Type B pancreatic cell (in vitro differentiated cells): ENCODE measurements at regions not wholly inside any gene's neighbourhood (a gene's known extent, or its start where the extent isn't known, plus 50 kb on each side); places are given as distances from the start of the nearest gene placed in this dataset.

Experiments
- DNase-seq: peaks from one replicate; pipeline ENCODE4 v3.0.0; 2021; ENCODE audit warnings: mixed read lengths; ENCODE audit not compliant: unreplicated experiment; ENCODE audit errors: extremely low spot score
- H3K27ac Mint-ChIP-seq: 2 replicates; pipeline ENCODE4 v1.8.0; 2021; ENCODE audit warnings: mild to moderate bottlenecking, mixed read lengths
- H3K27me3 Mint-ChIP-seq: 2 replicates; pipeline ENCODE4 v1.8.0; 2021; ENCODE audit warnings: mixed read lengths
- H3K36me3 Mint-ChIP-seq: 2 replicates; pipeline ENCODE4 v1.8.0; 2021; ENCODE audit warnings: mixed read lengths
- H3K4me1 Mint-ChIP-seq: one replicate; pipeline ENCODE4 v1.8.0; 2021; ENCODE audit warnings: mixed read lengths; ENCODE audit not compliant: unreplicated experiment
- H3K4me3 Mint-ChIP-seq: 2 replicates; pipeline ENCODE4 v1.8.0; 2021; ENCODE audit warnings: mild to moderate bottlenecking, mixed read lengths
- H3K9me3 Mint-ChIP-seq: 2 replicates; pipeline ENCODE4 v1.8.0; 2021; ENCODE audit warnings: mixed read lengths
- CTCF ChIP-seq: fragments of 200-600 bp; sonication (generic); conservative IDR thresholded peaks from 2 replicates; pipeline ENCODE4 v1.5.0; 2021; ENCODE audit warnings: antibody characterized with exemption, mild to moderate bottlenecking

DNA sequence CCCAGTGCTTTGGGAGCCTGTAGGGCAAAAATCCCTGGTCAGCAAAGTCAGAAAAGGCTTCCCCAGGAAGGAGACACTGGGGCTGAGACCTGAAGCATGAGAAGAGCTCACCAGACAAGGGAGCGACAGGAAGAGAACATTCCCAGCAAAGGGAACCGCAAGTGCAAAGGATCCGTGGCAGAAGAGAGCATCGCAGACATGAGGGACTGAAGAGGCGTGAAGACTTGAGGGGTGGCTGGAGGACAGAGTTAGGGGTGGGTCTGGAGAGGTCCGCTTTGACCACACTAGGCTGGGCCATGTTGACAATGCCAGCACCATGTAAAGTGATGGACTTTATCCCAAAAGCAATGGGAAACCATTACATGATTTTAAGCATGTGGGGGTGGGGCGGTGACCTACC lies 128.1 kb upstream of the IRX3 start:
- Mint-ChIP-seq H3K36me3 (no peaks in the 10 kb centered on the region), H3K4me1 (peaks cover 35% of the 10 kb centered on the region), H3K9me3 (no peaks in the 10 kb centered on the region), H3K27me3 (peaks cover 44% of the 10 kb centered on the region), H3K4me3 (no peak overlapping the region), H3K27ac (no peak overlapping the region)
- no peak for TF ChIP-seq CTCF
- DNase-seq, result no peak

GRCh38 chr16:54412777-54413455 lies 126.3 kb upstream of the IRX3 start:
- peaks cover 42% of the 10 kb centered on the region for H3K27me3 Mint-ChIP-seq
- peaks cover 26% of the 10 kb centered on the region for H3K4me1 Mint-ChIP-seq
- no peak for TF ChIP-seq CTCF

DNA sequence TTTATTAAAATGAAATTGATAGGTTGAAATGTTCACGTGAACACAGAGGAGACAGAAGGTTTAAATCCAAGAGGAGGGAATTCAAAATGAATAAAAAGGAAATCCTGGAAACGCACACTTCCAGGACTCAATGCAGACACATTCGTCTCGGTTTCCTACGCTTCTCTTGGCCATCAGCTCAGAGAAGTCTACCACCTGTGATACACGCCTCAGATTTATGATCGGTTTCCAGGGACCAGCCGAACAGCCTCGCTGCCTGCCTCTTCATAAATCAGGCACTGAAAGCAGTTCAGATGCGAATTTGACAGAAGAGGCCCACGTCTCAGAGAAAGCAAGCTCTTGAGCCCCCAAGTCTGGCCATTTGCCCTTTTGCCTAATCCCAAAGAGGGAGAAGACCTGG lies 125.5 kb upstream of the IRX3 start:
- Mint-ChIP-seq H3K9me3 (peaks cover 5% of the 10 kb centered on the region), H3K4me3 (no peak overlapping the region), H3K27ac (no peak overlapping the region), H3K36me3 (no peaks in the 10 kb centered on the region), H3K4me1 (peaks cover 24% of the 10 kb centered on the region), H3K27me3 (peaks cover 42% of the 10 kb centered on the region)
- DNase-seq, result no peak
- no peak for TF ChIP-seq CTCF

More at GRCh38 chr16:54412777-54413455, 126.3 kb upstream of the IRX3 start:
- no peak overlapping the region for H3K27ac Mint-ChIP-seq
- no peak for DNase-seq
- no peaks in the 10 kb centered on the region for H3K36me3 Mint-ChIP-seq
- no peak overlapping the region for H3K4me3 Mint-ChIP-seq
- H3K9me3 Mint-ChIP-seq, result no peaks in the 10 kb centered on the region

DNA sequence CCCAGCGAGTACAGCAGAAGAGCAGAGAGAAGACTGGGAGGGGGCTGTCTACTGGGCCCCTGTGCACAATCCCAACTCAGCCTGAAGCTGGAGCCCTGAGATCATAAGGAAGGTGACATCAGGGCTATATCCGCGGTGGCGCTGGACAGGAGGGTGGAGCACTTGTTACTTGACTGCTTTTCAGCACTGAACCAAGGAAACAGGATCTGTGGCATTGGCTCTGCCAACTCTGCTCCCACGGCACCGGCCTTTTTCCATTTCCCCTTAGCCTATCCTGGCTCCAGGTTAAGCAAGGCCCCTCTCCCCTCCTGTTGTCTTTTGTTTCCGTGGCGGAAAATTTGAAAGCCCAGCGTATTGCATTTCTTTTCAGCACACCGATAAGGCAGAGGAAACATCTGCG lies 125.0 kb upstream of the IRX3 start:
- Mint-ChIP-seq H3K27ac (no peak overlapping the region), H3K4me3 (no peak overlapping the region), H3K4me1 (peaks cover 24% of the 10 kb centered on the region), H3K27me3 (peaks cover 47% of the 10 kb centered on the region), H3K36me3 (no peaks in the 10 kb centered on the region), H3K9me3 (peaks cover 7% of the 10 kb centered on the region)
- TF ChIP-seq CTCF, result no peak
- DNase-seq, result no peak

DNA sequence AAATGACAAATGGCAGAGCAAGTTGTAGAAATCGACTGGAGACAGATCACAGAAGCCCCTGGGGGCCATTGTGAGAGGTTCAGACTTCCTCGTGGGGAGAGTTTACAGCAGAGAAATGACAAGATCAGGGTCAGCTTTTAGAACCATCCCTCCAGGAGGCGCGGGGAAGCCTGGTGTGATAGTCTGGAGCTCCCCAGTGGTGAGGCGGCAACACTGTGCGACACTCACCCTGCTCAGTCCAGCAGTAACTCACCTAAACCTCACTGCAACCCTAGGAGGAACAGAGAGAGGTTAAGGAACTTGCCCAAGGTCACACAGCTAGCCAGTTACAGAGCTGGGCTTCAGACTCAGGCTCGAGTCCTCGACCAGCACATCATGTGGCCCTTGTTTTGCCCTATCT lies 123.4 kb upstream of the IRX3 start:
- H3K4me1 Mint-ChIP-seq, result peaks cover 24% of the 10 kb centered on the region
- no peak for DNase-seq
- H3K27ac Mint-ChIP-seq, result no peak overlapping the region
- no peaks in the 10 kb centered on the region for H3K36me3 Mint-ChIP-seq
- peaks cover 8% of the 10 kb centered on the region for H3K9me3 Mint-ChIP-seq
- H3K27me3 Mint-ChIP-seq, result peaks cover 43% of the 10 kb centered on the region
- H3K4me3 Mint-ChIP-seq, result no peak overlapping the region
- TF ChIP-seq CTCF, result no peak
